Neural crest cell (in vitro differentiated cells): ENCODE measurements at regions not wholly inside any gene's neighbourhood (a gene's known extent, or its start where the extent isn't known, plus 50 kb on each side); places are given as distances from the start of the nearest gene placed in this dataset.
A peak's percentile ranks its signal among the peaks of the same experiment; 100 is the strongest.
"Not testable (repeated sequence)": the region's sequence is repeated elsewhere in the genome, so short reads cannot be mapped to it uniquely, and the experiment has no call there.

Experiments
- DNase-seq: peaks from one replicate; pipeline ENCODE4 v3.0.0; 2021; ENCODE audit warnings: low read depth, mixed read lengths, low spot score
- H3K27ac Mint-ChIP-seq: one replicate; pipeline ENCODE4 v1.8.0; 2021; ENCODE audit warnings: mild to moderate bottlenecking, mixed read lengths; ENCODE audit not compliant: unreplicated experiment
- H3K27me3 Mint-ChIP-seq: 2 replicates; pipeline ENCODE4 v1.8.0; 2021; ENCODE audit warnings: low read depth, mild to moderate bottlenecking, mixed read lengths
- H3K36me3 Mint-ChIP-seq: 2 replicates; pipeline ENCODE4 v1.8.0; 2021; ENCODE audit warnings: low read depth, mild to moderate bottlenecking, mixed read lengths
- H3K4me1 Mint-ChIP-seq: 2 replicates; pipeline ENCODE4 v1.8.0; 2021; ENCODE audit warnings: mixed read lengths
- H3K4me3 Mint-ChIP-seq: one replicate; pipeline ENCODE4 v1.8.0; 2021; ENCODE audit warnings: mild to moderate bottlenecking, mixed read lengths
- H3K9me3 Mint-ChIP-seq: 2 replicates; pipeline ENCODE4 v1.8.0; 2021; ENCODE audit warnings: mixed read lengths
- TF ChIP-seq, protein P1 (sequence below): fragments of 200-600 bp; sonication (generic); conservative IDR thresholded peaks from 2 replicates; pipeline ENCODE4 v1.5.0; 2021; ENCODE audit warnings: antibody characterized with exemption, mild to moderate bottlenecking

DNA sequence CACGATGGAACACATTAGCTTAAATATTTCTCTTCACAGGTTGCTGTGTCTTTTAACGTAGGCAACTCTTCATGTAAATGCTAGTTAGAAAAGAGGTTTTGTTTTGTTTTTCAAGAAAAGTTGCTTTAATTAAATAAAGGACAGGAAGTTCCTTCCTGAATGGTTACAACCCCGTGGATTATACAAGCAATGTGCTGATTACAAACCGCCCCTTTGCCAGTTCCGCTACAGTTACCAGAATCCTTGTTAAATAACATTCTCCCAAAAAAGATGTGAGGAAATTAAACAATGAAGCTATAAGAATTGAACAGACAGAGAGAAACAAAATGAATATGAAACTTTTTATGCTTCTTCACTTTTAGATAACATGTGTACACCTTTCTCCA lies 75.1 kb downstream of the LYZL2 start:
- Mint-ChIP-seq H3K9me3 (no peaks in the 10 kb centered on the region), H3K4me3 (no peak overlapping the region), H3K27me3 (no peaks in the 10 kb centered on the region), H3K36me3 (no peaks in the 10 kb centered on the region), H3K4me1 (peaks cover 28% of the 10 kb centered on the region), H3K27ac (no peak overlapping the region)
- no peak for DNase-seq
- TF ChIP-seq, protein P1, sequence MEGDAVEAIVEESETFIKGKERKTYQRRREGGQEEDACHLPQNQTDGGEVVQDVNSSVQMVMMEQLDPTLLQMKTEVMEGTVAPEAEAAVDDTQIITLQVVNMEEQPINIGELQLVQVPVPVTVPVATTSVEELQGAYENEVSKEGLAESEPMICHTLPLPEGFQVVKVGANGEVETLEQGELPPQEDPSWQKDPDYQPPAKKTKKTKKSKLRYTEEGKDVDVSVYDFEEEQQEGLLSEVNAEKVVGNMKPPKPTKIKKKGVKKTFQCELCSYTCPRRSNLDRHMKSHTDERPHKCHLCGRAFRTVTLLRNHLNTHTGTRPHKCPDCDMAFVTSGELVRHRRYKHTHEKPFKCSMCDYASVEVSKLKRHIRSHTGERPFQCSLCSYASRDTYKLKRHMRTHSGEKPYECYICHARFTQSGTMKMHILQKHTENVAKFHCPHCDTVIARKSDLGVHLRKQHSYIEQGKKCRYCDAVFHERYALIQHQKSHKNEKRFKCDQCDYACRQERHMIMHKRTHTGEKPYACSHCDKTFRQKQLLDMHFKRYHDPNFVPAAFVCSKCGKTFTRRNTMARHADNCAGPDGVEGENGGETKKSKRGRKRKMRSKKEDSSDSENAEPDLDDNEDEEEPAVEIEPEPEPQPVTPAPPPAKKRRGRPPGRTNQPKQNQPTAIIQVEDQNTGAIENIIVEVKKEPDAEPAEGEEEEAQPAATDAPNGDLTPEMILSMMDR: no peak

DNA sequence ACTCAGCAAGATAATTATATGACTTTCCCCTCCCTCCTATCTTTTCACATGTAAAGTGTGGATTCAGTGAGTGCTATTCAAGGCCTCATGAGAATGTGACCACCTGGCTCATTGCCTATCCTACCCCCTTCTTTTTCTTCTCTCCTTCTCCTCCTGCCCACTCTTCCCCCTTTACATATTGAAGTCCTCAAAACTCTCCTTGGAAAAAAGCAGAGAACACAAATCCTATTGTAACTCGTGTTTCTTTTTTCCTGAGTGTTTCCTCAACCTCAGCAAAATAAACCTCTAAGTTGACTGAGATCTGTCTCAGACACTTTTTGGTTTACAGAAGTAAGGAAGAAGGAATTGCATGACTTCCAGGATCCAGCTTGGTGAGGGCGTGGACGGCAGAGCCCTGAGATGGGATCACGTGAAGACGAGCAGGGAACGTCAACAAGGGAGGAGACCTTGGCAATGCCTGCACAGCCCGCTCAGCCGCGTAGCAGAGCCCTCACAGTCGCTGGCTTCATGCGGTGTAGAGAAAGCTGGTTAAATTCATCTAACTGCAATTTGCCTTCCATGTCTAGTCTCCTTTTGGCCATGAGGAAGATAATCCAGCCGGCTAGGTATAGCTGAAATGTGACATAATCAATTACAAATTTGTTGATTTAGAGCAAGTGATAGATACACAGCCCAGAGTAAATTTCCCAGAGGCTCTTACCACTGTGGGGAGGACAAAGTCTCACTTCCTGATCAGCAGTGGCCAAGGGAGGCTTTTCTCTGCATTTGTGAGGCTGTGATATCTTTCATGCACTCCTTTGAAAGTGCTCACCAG lies 75.7 kb downstream of the LYZL2 start:
- peak; percentile 28 for DNase-seq
- Mint-ChIP-seq H3K27ac (no peak overlapping the region), H3K36me3 (no peaks in the 10 kb centered on the region), H3K9me3 (no peaks in the 10 kb centered on the region), H3K4me1 (peaks cover 28% of the 10 kb centered on the region), H3K27me3 (no peaks in the 10 kb centered on the region), H3K4me3 (no peak overlapping the region)
- TF ChIP-seq, protein P1: no peak

DNA sequence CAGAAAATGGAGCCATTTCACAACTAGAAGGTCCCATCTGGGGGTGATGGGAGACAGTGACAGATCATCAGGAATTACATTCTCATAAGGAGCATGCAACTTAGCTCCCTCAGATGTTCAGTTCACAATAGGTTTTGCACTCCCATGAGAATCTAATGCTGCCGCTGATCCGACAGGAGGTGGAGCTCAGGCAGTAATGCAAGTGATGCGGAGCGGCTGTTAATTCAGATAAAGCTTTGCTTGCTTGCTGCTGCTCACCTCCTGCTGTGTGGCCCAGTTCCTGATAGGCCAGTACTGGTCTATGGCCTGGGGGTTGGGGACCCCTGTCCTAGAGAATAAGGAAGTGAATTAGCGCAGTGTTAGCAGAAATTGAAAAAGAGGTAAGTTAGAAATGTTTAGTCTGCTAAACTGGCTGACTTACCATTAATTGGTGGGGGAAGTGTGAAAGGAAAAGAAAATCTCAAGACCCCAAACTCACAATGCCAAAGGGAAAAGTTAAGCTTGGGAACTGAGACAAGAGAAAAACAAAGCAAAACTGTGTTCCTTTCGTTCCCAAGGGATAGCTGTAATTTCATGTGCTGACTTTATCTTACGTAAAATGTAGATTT lies 76.4 kb downstream of the LYZL2 start:
- H3K27ac Mint-ChIP-seq: no peak overlapping the region
- no peaks in the 10 kb centered on the region for H3K9me3 Mint-ChIP-seq
- H3K4me3 Mint-ChIP-seq: no peak overlapping the region
- H3K27me3 Mint-ChIP-seq: no peaks in the 10 kb centered on the region
- no peak for DNase-seq
- no peaks in the 10 kb centered on the region for H3K36me3 Mint-ChIP-seq
- H3K4me1 Mint-ChIP-seq: peaks cover 24% of the 10 kb centered on the region
- TF ChIP-seq, protein P1: no peak

DNA sequence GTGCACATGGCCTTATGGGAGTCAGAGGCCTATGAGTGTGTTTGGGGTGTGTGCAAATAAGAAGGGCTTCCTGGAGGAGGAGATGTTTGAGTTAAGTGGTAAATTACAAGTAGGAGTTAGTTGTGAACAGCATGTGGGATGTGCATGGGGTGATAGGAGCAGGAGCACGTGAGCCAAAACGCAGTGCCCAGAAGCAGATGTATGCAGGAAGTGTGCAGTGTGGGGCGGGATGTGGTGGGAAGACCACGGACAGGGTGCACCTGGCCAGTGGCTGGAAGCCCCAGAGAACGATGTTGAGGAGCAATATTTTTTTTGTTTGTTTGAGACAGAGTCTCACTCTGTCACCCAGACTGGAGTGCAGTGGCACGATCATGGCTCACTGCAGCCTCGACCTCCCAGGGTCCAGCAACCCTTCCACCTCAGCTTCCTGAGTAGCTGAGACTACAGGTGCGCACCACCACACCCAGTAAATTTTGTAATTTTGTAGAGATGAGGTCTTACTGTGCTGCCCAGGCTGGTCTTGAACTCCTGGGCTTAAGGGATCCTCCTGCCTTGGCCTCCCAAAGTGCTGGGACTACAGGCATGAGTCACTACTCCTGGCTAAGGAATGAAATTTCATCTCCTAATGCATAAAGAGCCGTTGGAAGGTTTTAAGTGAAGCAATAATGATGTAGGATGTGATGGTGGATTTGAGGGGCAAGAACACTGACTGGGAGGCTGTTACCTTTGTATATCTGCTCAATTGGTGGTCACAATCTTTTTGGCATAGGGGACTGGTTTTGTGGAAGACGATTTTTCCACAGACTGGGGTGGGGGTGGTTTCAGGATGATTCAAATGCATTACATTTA lies 78.4 kb downstream of the LYZL2 start:
- Mint-ChIP-seq H3K4me1 (peaks cover 20% of the 10 kb centered on the region), H3K27me3 (no peaks in the 10 kb centered on the region), H3K4me3 (no peak overlapping the region), H3K36me3 (no peaks in the 10 kb centered on the region), H3K9me3 (no peaks in the 10 kb centered on the region), H3K27ac (no peak overlapping the region)
- DNase-seq: no peak
- TF ChIP-seq, protein P1: no peak

DNA sequence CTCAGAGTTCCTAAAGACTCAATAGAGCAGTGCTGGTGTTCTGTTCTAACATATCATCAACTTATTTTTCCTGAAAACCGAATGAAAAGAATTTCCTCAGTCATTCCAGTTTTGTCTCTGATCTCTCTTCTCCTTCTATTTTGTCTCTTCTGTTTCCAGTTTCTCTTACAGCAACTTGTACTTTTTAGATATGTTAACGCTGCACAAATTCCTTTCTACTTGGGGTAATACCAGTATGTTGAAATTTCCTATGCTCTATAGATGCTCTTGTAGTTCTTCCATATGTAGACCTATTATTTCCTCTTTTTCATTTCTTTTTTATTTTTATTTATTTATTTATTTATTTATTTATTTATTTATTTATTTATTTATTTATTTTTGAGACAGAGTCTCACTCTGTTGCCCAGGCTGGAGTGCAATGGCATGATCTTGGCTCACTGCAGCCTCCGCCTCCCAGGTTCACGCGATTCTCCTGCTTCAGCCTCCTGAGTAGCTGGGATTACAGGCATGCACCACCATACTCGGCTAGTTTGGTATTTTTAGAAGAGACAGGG lies 80.3 kb downstream of the LYZL2 start:
- not testable (repeated sequence) for H3K4me3 Mint-ChIP-seq, DNase-seq, H3K9me3 Mint-ChIP-seq, H3K27me3 Mint-ChIP-seq, H3K36me3 Mint-ChIP-seq, H3K27ac Mint-ChIP-seq
- H3K4me1 Mint-ChIP-seq: peaks cover 16% of the 10 kb centered on the region
